NCI-H2171 (cell line): ENCODE measurements at regions not wholly inside any gene's neighbourhood (a gene's known extent, or its start where the extent isn't known, plus 50 kb on each side); places are given as distances from the start of the nearest gene placed in this dataset.
"Not testable (repeated sequence)": the region's sequence is repeated elsewhere in the genome, so short reads cannot be mapped to it uniquely, and the experiment has no call there.

ENCODE experiments used
- DNase-seq: peaks from one replicate; lab custom pipeline; 2025; lab: John Stamatoyannopoulos, UW

- DNase-seq = no peak
Measured at GRCh38 chr14:58730792-58731464, 93.2 kb downstream of the DACT1 start.

GRCh38 chr14:58731465-58732293 is 93.9 kb downstream of the DACT1 start:
- DNase-seq = no peak

GRCh38 chr14:58732387-58732786 is 94.6 kb downstream of the DACT1 start:
- DNase-seq = no peak

- DNase-seq = peak; percentile 28
Measured at GRCh38 chr14:58733451-58734208, 95.9 kb downstream of the DACT1 start.

GRCh38 chr14:58735596-58735995 is 97.8 kb downstream of the DACT1 start:
- no peak for DNase-seq

- DNase-seq = no peak
Measured at GRCh38 chr14:58736606-58737005, 98.8 kb downstream of the DACT1 start.

- no peak for DNase-seq
Measured at GRCh38 chr14:58737511-58737910, 99.7 kb downstream of the DACT1 start.

- DNase-seq = no peak
Measured at GRCh38 chr14:58738189-58738836, 100.6 kb downstream of the DACT1 start.

GRCh38 chr14:58738876-58739275 is 101.1 kb downstream of the DACT1 start:
- DNase-seq = no peak

GRCh38 chr14:58739674-58740073 is 101.9 kb downstream of the DACT1 start:
- DNase-seq = no peak

- DNase-seq = no peak
Measured at GRCh38 chr14:58740379-58740935, 102.7 kb downstream of the DACT1 start.

- no peak for DNase-seq
Measured at GRCh38 chr14:58744801-58745394, 107.1 kb downstream of the DACT1 start.

GRCh38 chr14:58746261-58746660 is 108.5 kb downstream of the DACT1 start:
- no peak for DNase-seq

- no peak for DNase-seq
Measured at GRCh38 chr14:58746701-58747100, 108.9 kb downstream of the DACT1 start.

GRCh38 chr14:58747181-58747580 is 109.4 kb downstream of the DACT1 start:
- DNase-seq = no peak

- not testable (repeated sequence) for DNase-seq
Measured at GRCh38 chr14:58748251-58748650, 110.5 kb downstream of the DACT1 start.

- peak; percentile 50 for DNase-seq
Measured at GRCh38 chr14:58749066-58749669, 111.4 kb downstream of the DACT1 start.

- DNase-seq = no peak
Measured at GRCh38 chr14:58750321-58751269, 112.8 kb downstream of the DACT1 start.

- no peak for DNase-seq
Measured at GRCh38 chr14:58751788-58752187, 114.0 kb downstream of the DACT1 start.

GRCh38 chr14:58752289-58752688 is 114.5 kb downstream of the DACT1 start:
- no peak for DNase-seq
